ENCODE measurements at regions not wholly inside any gene's neighbourhood (a gene's known extent, or its start where the extent isn't known, plus 50 kb on each side); places are given as distances from the start of the nearest gene placed in this dataset.
"Not testable (repeated sequence)": the region's sequence is repeated elsewhere in the genome, so short reads cannot be mapped to it uniquely, and the experiment has no call there.

DNA sequence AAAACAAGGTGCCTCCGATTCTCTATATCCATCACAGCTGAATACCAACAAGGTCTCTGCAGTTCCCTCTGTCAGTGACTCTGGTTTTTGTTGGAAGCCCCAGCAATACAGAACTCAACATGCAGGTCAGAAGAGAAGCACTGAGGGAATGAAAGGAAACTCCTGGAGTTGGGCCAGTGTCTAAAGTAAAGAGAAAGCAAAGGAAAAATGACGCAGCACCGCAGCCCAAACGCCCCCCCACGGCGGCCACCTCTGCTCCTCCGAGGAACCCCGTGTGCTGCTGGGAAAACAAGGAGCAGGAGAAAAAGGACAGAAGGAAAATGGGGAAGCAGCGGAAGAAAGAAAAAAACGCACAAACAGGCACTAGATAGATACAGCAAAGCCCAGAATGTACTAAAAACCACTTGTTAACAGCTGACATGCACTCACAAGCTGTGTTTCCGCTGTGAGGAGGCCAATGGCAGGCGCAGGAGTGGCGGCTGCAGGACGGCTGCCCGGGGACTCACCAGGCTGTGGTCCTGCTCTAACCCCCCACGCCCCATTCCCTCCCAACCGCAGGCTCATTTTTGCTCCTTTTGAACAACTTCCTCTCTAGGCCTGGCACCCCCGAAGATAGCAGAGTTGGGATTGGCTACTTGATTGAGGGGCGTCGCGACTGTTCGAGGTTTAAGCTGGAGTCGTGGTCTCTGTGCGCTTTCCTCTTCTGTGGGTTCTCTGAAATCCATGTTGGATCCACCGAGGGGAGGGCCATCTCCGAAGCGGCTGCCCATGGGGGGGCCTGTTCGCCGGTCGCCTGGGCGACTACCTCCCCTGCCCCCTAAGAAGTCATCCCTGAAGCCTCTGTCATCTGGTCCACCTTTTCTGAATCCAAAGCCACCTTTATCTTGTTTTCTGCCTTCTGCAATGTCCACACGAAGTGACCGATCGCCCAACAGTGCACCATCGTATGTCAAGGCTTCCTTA is 204.8 kb downstream of the HIBADH start:
- not testable (repeated sequence) for TF ChIP-seq POLR2A, POLR2AphosphoS5 (IDR thresholded peaks at IDR 0.05)
- TF ChIP-seq, protein P1, sequence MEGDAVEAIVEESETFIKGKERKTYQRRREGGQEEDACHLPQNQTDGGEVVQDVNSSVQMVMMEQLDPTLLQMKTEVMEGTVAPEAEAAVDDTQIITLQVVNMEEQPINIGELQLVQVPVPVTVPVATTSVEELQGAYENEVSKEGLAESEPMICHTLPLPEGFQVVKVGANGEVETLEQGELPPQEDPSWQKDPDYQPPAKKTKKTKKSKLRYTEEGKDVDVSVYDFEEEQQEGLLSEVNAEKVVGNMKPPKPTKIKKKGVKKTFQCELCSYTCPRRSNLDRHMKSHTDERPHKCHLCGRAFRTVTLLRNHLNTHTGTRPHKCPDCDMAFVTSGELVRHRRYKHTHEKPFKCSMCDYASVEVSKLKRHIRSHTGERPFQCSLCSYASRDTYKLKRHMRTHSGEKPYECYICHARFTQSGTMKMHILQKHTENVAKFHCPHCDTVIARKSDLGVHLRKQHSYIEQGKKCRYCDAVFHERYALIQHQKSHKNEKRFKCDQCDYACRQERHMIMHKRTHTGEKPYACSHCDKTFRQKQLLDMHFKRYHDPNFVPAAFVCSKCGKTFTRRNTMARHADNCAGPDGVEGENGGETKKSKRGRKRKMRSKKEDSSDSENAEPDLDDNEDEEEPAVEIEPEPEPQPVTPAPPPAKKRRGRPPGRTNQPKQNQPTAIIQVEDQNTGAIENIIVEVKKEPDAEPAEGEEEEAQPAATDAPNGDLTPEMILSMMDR (IDR thresholded peaks at IDR 0.05) = not testable (repeated sequence)
